PC-9 (cell line): ENCODE measurements at regions not wholly inside any gene's neighbourhood (a gene's known extent, or its start where the extent isn't known, plus 50 kb on each side); places are given as distances from the start of the nearest gene placed in this dataset.

Experiments
- CTCF ChIP-seq: fragments of 200-600 bp; sonication (generic); conservative IDR thresholded peaks from 2 replicates; pipeline ENCODE4 v1.6.1; 2017; ENCODE audit warnings: mixed run types, antibody characterized with exemption, mild to moderate bottlenecking, moderate library complexity
- EZH2 ChIP-seq: fragments of 200-600 bp; sonication (generic); IDR thresholded peaks from 2 replicates; pipeline ENCODE4 v1.8.0; 2017; ENCODE audit warnings: antibody characterized with exemption, low read depth

- TF ChIP-seq CTCF (no peak), EZH2 (no peak)
Measured at GRCh38 chr6:101126501-101126900, 245.4 kb upstream of the ASCC3 start.
